Stomach (tissue), 4 donors: ENCODE measurements at regions not wholly inside any gene's neighbourhood (a gene's known extent, or its start where the extent isn't known, plus 50 kb on each side); places are given as distances from the start of the nearest gene placed in this dataset.

Experiments used
- CTCF ChIP-seq, 7 experiments: fragments of 450-650 bp in 4 of 7; fragments of 200-600 bp in 3 of 7; sonication (generic) in 3 of 7; IDR thresholded peaks; one replicate each; pipeline ENCODE4 v1.5.1; 2016 to 2019; ENCODE audit warnings: antibody characterized with exemption in 7 of 7, control low read depth in 2 of 7, mild to moderate bottlenecking in 1 of 7
- POLR2A ChIP-seq, 4 donors: fragments of 450-650 bp; IDR thresholded peaks; one replicate each; pipeline ENCODE4 v1.6.1; 2016; ENCODE audit warnings: antibody characterized with exemption in 4 of 4, control low read depth in 2 of 4, mild to moderate bottlenecking in 1 of 4, moderate library complexity in 1 of 4
- POLR2AphosphoS5 ChIP-seq, 3 donors: sonication (generic); formaldehyde crosslinking; IDR thresholded peaks; one replicate each; pipeline ENCODE4 v1.6.1; 2016; ENCODE audit warnings: antibody characterized with exemption in 3 of 3

- no peak for TF ChIP-seq CTCF (IDR thresholded peaks at IDR 0.05)
- no peak for TF ChIP-seq POLR2A (IDR thresholded peaks at IDR 0.05)
- TF ChIP-seq POLR2AphosphoS5 (IDR thresholded peaks at IDR 0.05) = no peak
Measured at GRCh38 chr2:212752730-212753351, 214.2 kb upstream of the ERBB4 start.
